ENCODE measurements at regions not wholly inside any gene's neighbourhood (a gene's known extent, or its start where the extent isn't known, plus 50 kb on each side); places are given as distances from the start of the nearest gene placed in this dataset.

- Histone ChIP-seq H3K9me1 (ENCODE audit: control insufficient read depth, insufficient read depth, low read length) (no peaks in the 10 kb centered on the region), H3K4me1 (replicated peaks in 1 of 2; ENCODE audit: control insufficient read depth in 2 of 2, insufficient read depth in 2 of 2, low read length in 2 of 2) (no peaks in the 10 kb centered on the region), H3K4me2 (ENCODE audit: insufficient read depth, low read length) (no peak overlapping the region), H2AFZ (ENCODE audit: low read depth, low read length) (no peak overlapping the region), H3K27ac (ENCODE audit: extremely low read depth, low read depth, low read length) (no peak overlapping the region), H4K20me1 (replicated peaks; ENCODE audit: control insufficient read depth, insufficient read depth, low read length) (no peaks in the 10 kb centered on the region), H3K4me3 (no peak overlapping the region), H3K79me2 (ENCODE audit: control insufficient read depth, insufficient read depth, low read length) (no peaks in the 10 kb centered on the region), H3K9me3 (replicated peaks; ENCODE audit: control insufficient read depth, insufficient read depth, low read depth, low read length) (no peaks in the 10 kb centered on the region), H3K27me3 (ENCODE audit: control insufficient read depth in 2 of 2, insufficient read depth in 2 of 2, low read length in 2 of 2) (0 out of 5 replicates have a peak, but pooled peaks cover 0 to 4% of the 10 kb centered on the region in 2 experiments), H3K9ac (ENCODE audit: insufficient read depth in 1 of 2, low read depth in 2 of 2, low read length in 2 of 2) (no peak overlapping the region), H3K36me3 (ENCODE audit: control insufficient read depth, insufficient read depth, low read length) (no peaks in the 10 kb centered on the region)
- TF ChIP-seq EP300 (IDR thresholded peaks at IDR 0.05; ENCODE audit: low read length), result no peak
- TF ChIP-seq MBD2 (IDR thresholded peaks at IDR 0.05; ENCODE audit: borderline replicate concordance, low read depth), result no peak
- TF ChIP-seq TEAD2 (tag; IDR thresholded peaks at IDR 0.05), result no peak
- no peak for TF ChIP-seq TFAM (CRISPR knock-in tag; conservative IDR thresholded peaks at IDR 0.05)
- TF ChIP-seq ZNF124 (CRISPR knock-in tag; IDR thresholded peaks at IDR 0.05), result no peak
- TF ChIP-seq HES1 (IDR thresholded peaks at IDR 0.05; ENCODE audit: low read depth), result no peak
- TF ChIP-seq ZNF280A (IDR thresholded peaks at IDR 0.05; ENCODE audit: low read depth, partially characterized antibody), result no peak
- TF ChIP-seq CREB3 (tag; conservative IDR thresholded peaks at IDR 0.05; ENCODE audit: low read depth), result no peak
- no peak for TF ChIP-seq MIER1 (IDR thresholded peaks at IDR 0.05; ENCODE audit: low read depth)
- no peak for TF ChIP-seq EZH2 (IDR thresholded peaks at IDR 0.05; ENCODE audit: borderline replicate concordance, low read depth, low read length)
- TF ChIP-seq CBFA2T2 (conservative IDR thresholded peaks at IDR 0.05), result no peak
- in situ Hi-C loops (cut with MboI), result no loop called here
- DNase-seq (ENCODE audit: extremely low read depth in 1 of 4, low spot score in 3 of 4), result no peak
- CTCF ChIA-PET (ENCODE audit: low intra/inter-chr PET ratio), result no interaction called here
- ATAC-seq, result no peak
- whole genome bisulfite sequencing (ENCODE audit: insufficient coverage, low coverage, missing lambda C conversion rate), result 0% methylated on average over 4 of the region's 4 CpGs
- intact Hi-C loops (cut with micrococcal nuclease), result no loop called here
- FAIRE-seq, result no peak
- POLR2A ChIA-PET, result interaction anchor here (0.6 kb wide), 1 partner anchor 226 kb away, joined by 3 read pairs; no protein-coding TSS in a partner anchor
- no TSS peak for BruUV-seq (replicated peaks)
Measured at GRCh38 chr10:128189176-128189575, 63.0 kb upstream of the MKI67 start.

Data from K562 (cell line).